DOHH2 (cell line): ENCODE measurements at regions not wholly inside any gene's neighbourhood (a gene's known extent, or its start where the extent isn't known, plus 50 kb on each side); places are given as distances from the start of the nearest gene placed in this dataset.

Source experiments
- H3F3A ChIP-seq: fragments of 200-600 bp; sonication (generic), shearing (Covaris generic); 2 replicates; pipeline ENCODE4 v1.6.0; 2016; ENCODE audit warnings: antibody characterized with exemption, mild to moderate bottlenecking; ENCODE audit not compliant: control insufficient read depth, insufficient read depth
- H3K27ac ChIP-seq: fragments of 200-600 bp; sonication (generic); 2 replicates; pipeline ENCODE4 v1.5.1; 2014; ENCODE audit warnings: low read depth, mild to moderate bottlenecking, low read length, moderate library complexity
- H3K27me3 ChIP-seq: fragments of 200-600 bp; sonication (generic); 2 replicates; pipeline ENCODE4 v1.6.1; 2014; ENCODE audit warnings: mild to moderate bottlenecking, low read length, mixed read lengths; ENCODE audit not compliant: control insufficient read depth
- H3K36me3 ChIP-seq: fragments of 200-600 bp; sonication (generic); 2 replicates; pipeline ENCODE4 v1.6.1; 2014; ENCODE audit warnings: mild to moderate bottlenecking, low read length, moderate library complexity, mixed read lengths; ENCODE audit not compliant: control insufficient read depth
- H3K4me1 ChIP-seq: fragments of 200-600 bp; sonication (generic); 2 replicates; pipeline ENCODE4 v1.6.1; 2014; ENCODE audit warnings: mild to moderate bottlenecking, low read length, mixed read lengths; ENCODE audit not compliant: control insufficient read depth
- H3K4me2 ChIP-seq: fragments of 200-600 bp; sonication (generic); 2 replicates; pipeline ENCODE4 v1.6.0; 2014; ENCODE audit warnings: mild to moderate bottlenecking, low read length, moderate library complexity
- H3K4me3 ChIP-seq: fragments of 200-600 bp; sonication (generic); 2 replicates; pipeline ENCODE4 v1.5.1; 2014; ENCODE audit warnings: mild to moderate bottlenecking, low read length, mixed read lengths
- H3K79me2 ChIP-seq: fragments of 200-600 bp; sonication (generic); 2 replicates; pipeline ENCODE4 v1.6.1; 2014; ENCODE audit warnings: mild to moderate bottlenecking, low read length, mixed read lengths; ENCODE audit not compliant: control insufficient read depth
- H3K9me2 ChIP-seq: fragments of 200-600 bp; sonication (generic); replicated peaks from 2 replicates; pipeline ENCODE4 v1.6.1; 2014; ENCODE audit warnings: mild to moderate bottlenecking, low read length, mixed read lengths; ENCODE audit not compliant: control insufficient read depth
- H3K9me3 ChIP-seq: fragments of 200-600 bp; sonication (generic); 2 replicates; pipeline ENCODE4 v1.6.1; 2014; ENCODE audit warnings: antibody characterized with exemption, low read length, mixed read lengths; ENCODE audit not compliant: control insufficient read depth, insufficient read depth
- H4K20me1 ChIP-seq: fragments of 200-600 bp; sonication (generic); 2 replicates; pipeline ENCODE4 v1.6.0; 2014; ENCODE audit warnings: low read depth, mild to moderate bottlenecking, antibody characterized with exemption, low read length, moderate library complexity; ENCODE audit not compliant: control insufficient read depth, insufficient read depth
- CTCF ChIP-seq: fragments of 200-600 bp; sonication (generic); IDR thresholded peaks from one replicate; pipeline ENCODE4 v1.5.1; 2014; ENCODE audit warnings: antibody characterized with exemption, mild to moderate bottlenecking, low read depth, low read length; ENCODE audit not compliant: poor library complexity, severe bottlenecking
- EZH2phosphoT487 ChIP-seq: fragments of 200-600 bp; sonication (generic); IDR thresholded peaks from 2 replicates; pipeline ENCODE4 v1.6.1; 2017; ENCODE audit warnings: borderline replicate concordance, mild to moderate bottlenecking, antibody characterized with exemption, low read length, moderate library complexity, mixed read lengths

GRCh38 chr16:87043231-87044031 is 273.8 kb downstream of the C16orf95 start:
- Histone ChIP-seq H3K4me2 (no peak overlapping the region), H4K20me1 (no peaks in the 10 kb centered on the region), H3K4me3 (no peak overlapping the region), H3K36me3 (no peaks in the 10 kb centered on the region), H3K79me2 (no peaks in the 10 kb centered on the region), H3K27ac (no peak overlapping the region), H3K9me2 (no peaks in the 10 kb centered on the region), H3F3A (no peaks in the 10 kb centered on the region), H3K27me3 (no peaks in the 10 kb centered on the region; the same call in 1 of the 2 replicates), H3K9me3 (no peaks in the 10 kb centered on the region), H3K4me1 (no peaks in the 10 kb centered on the region)
- TF ChIP-seq EZH2phosphoT487 (no peak), CTCF (no peak)

- Histone ChIP-seq H3K79me2 (no peaks in the 10 kb centered on the region), H3K4me2 (no peak overlapping the region), H3K27me3 (no peaks in the 10 kb centered on the region; the same call in 1 of the 2 replicates)
These were observed 273.2 kb downstream of the C16orf95 start for GRCh38 chr16:87044032-87044382.

GRCh38 chr16:87044829-87045228 is 272.4 kb downstream of the C16orf95 start:
- no peak for TF ChIP-seq CTCF
- no peak for TF ChIP-seq EZH2phosphoT487
- Histone ChIP-seq H3K27ac (no peak overlapping the region), H3K4me2 (no peak overlapping the region), H4K20me1 (no peaks in the 10 kb centered on the region), H3K9me3 (no peaks in the 10 kb centered on the region), H3K4me1 (no peaks in the 10 kb centered on the region), H3K36me3 (no peaks in the 10 kb centered on the region), H3F3A (no peaks in the 10 kb centered on the region), H3K27me3 (no peaks in the 10 kb centered on the region; the same call in 1 of the 2 replicates), H3K79me2 (no peaks in the 10 kb centered on the region), H3K9me2 (no peaks in the 10 kb centered on the region), H3K4me3 (no peak overlapping the region)

More at GRCh38 chr16:87044032-87044382, 273.2 kb downstream of the C16orf95 start:
- Histone ChIP-seq H3K36me3 (no peaks in the 10 kb centered on the region), H3K9me3 (no peaks in the 10 kb centered on the region), H3F3A (no peaks in the 10 kb centered on the region), H3K27ac (no peak overlapping the region), H3K4me1 (no peaks in the 10 kb centered on the region), H3K9me2 (no peaks in the 10 kb centered on the region), H4K20me1 (no peaks in the 10 kb centered on the region), H3K4me3 (no peak overlapping the region)
- TF ChIP-seq CTCF (no peak), EZH2phosphoT487 (no peak)
